ENCODE measurements at regions not wholly inside any gene's neighbourhood (a gene's known extent, or its start where the extent isn't known, plus 50 kb on each side); places are given as distances from the start of the nearest gene placed in this dataset.

DNA sequence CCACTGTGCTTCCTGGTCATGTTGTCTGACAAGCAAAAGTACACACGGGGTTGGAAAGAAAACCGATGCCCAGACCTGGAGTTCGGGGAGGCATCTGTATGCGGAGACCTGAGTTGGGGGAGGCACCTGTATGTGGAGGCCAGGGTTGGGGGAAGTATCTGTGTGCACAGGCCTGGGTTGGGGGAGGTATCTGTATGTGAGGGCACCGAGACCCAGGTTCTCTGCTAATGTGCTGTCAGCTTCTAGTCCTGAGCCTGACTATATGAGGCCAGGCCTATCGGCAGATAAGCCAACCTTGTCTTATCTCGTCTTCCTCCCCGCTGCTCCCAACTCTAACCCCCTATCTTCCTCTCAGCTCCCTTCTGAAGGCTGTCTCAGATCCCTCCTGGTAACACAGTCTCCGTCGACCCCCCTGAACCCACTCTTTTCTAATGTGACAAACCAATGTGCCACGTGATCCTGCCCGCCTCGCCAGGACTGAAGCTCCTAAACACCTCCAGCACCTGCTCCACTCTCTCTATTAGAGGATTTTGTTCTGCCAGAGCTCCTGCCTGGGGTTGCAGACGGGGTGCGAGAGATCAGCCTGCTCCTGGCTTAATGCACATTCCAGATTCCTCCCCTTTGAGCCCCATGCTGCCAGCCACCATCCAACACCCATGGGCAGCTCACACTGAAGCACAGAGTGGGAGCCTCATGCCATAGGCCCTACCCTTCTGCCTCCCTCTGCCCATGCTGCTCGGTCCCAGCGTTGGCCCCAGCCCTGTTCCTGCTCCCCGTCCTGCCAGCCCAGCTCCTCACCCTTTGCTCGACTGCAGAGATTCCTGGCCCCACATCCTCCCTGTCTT, 188.4 kb downstream of the SH3BP4 start:
- DNase-seq (ENCODE audit: extremely low read depth, low read depth) = no peak
- H3K4me3 ChIP-seq (replicated peaks; ENCODE audit: low read depth, low read length) = no peak overlapping the region
- TF ChIP-seq, protein P1, sequence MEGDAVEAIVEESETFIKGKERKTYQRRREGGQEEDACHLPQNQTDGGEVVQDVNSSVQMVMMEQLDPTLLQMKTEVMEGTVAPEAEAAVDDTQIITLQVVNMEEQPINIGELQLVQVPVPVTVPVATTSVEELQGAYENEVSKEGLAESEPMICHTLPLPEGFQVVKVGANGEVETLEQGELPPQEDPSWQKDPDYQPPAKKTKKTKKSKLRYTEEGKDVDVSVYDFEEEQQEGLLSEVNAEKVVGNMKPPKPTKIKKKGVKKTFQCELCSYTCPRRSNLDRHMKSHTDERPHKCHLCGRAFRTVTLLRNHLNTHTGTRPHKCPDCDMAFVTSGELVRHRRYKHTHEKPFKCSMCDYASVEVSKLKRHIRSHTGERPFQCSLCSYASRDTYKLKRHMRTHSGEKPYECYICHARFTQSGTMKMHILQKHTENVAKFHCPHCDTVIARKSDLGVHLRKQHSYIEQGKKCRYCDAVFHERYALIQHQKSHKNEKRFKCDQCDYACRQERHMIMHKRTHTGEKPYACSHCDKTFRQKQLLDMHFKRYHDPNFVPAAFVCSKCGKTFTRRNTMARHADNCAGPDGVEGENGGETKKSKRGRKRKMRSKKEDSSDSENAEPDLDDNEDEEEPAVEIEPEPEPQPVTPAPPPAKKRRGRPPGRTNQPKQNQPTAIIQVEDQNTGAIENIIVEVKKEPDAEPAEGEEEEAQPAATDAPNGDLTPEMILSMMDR (IDR thresholded peaks at IDR 0.05; ENCODE audit: low read depth, low read length, missing control alignments) = no peak

DNA sequence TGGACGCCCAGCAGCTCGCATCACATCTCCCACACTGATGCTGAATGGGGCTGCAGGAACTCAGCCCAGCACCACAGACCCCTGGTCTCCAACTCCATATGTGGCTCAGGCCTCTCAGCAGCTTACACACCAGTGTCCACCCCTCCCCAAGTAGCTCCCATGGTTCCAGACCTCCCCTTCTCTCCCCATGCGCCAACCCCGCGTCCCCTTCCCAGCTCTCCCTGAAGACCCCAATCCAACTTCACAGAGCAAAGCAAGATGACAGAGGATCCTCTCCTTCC, 188.9 kb downstream of the SH3BP4 start:
- no peak for DNase-seq (ENCODE audit: extremely low read depth, low read depth)
- H3K4me3 ChIP-seq (replicated peaks; ENCODE audit: low read depth, low read length) = no peak overlapping the region

GRCh38 chr2:235141411-235142128, 189.8 kb downstream of the SH3BP4 start:
- TF ChIP-seq, protein P1 (IDR thresholded peaks at IDR 0.05; ENCODE audit: low read depth, low read length, missing control alignments) = no peak
- DNase-seq (ENCODE audit: extremely low read depth, low read depth) = no peak
- no peak overlapping the region for H3K4me3 ChIP-seq (replicated peaks; ENCODE audit: low read depth, low read length)

More for the DNA sequence above, 188.9 kb downstream of the SH3BP4 start:
- TF ChIP-seq, protein P1 (IDR thresholded peaks at IDR 0.05; ENCODE audit: low read depth, low read length, missing control alignments) = no peak

DNA sequence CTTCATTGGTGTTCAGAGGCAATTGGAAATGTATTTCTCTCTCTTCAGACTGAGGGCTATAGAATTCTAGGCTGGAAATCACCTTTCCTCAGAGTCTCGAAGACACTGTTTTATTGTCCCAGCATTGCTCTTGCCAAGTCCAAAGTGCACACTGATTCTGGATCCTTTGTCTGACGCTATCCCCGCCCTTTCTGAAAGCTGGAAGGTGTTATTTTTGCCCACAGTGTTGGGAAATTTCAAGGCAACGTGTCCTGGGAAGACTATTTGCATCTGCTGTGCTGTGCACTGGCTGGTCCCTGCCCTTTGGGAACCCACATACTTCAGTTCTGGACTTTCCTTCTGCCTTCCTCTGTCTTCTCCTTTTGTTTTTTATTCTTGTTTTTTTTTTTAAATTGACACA, 190.8 kb downstream of the SH3BP4 start:
- TF ChIP-seq, protein P1 (IDR thresholded peaks at IDR 0.05; ENCODE audit: low read depth, low read length, missing control alignments) = no peak
- no peak for DNase-seq (ENCODE audit: extremely low read depth, low read depth)
- no peak overlapping the region for H3K4me3 ChIP-seq (replicated peaks; ENCODE audit: low read depth, low read length)

GRCh38 chr2:235143789-235144188, 192.0 kb downstream of the SH3BP4 start:
- TF ChIP-seq, protein P1 (IDR thresholded peaks at IDR 0.05; ENCODE audit: low read depth, low read length, missing control alignments) = no peak
- no peak for DNase-seq (ENCODE audit: extremely low read depth, low read depth)
- no peak overlapping the region for H3K4me3 ChIP-seq (replicated peaks; ENCODE audit: low read depth, low read length)

DNA sequence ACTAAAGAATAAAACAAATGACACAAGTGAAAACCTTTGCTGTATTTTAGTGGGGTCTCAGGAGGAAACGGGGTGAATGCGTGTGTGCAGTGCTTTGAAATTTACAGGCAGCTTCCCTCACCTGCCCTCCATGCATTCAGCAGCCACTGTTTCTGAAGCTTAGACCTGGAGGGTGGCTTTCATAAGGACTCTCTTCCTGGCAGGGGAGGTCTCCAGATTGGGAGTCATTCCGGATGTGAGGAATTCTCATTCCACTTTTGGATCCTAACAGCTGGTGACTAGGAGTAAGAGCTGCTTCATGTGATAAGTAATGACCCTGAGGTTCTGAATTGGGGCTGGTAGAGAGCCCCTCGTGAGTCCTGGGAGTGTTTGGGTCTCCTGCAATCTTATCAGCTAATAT, 192.5 kb downstream of the SH3BP4 start:
- TF ChIP-seq, protein P1 (IDR thresholded peaks at IDR 0.05; ENCODE audit: low read depth, low read length, missing control alignments) = no peak
- no peak overlapping the region for H3K4me3 ChIP-seq (replicated peaks; ENCODE audit: low read depth, low read length)
- no peak for DNase-seq (ENCODE audit: extremely low read depth, low read depth)

Data from HFF-Myc (cell line).